K562 (cell line): ENCODE measurements at regions not wholly inside any gene's neighbourhood (a gene's known extent, or its start where the extent isn't known, plus 50 kb on each side); places are given as distances from the start of the nearest gene placed in this dataset.

Source experiments
- CGGBP1 ChIP-seq: fragments of 250-450 bp; sonication (Bioruptor Pico); IDR thresholded peaks from 2 replicates; pipeline ENCODE4 v1.9.0; 2021; ENCODE audit warnings: mild to moderate bottlenecking
- CREB1 ChIP-seq, 2 experiments: sonication (generic) in 1 of 2; formaldehyde crosslinking in 1 of 2; IDR thresholded peaks; 2 replicates each; pipeline versions ENCODE4 v1.6.1 to v1.8.0; 2012 to 2022; ENCODE audit warnings: inconsistent platforms in 1 of 2, mild to moderate bottlenecking in 1 of 2, missing genetic modification reagents in 1 of 2, moderate library complexity in 1 of 2
- ETV5 ChIP-seq: sonication (generic); formaldehyde crosslinking; IDR thresholded peaks from 2 replicates; pipeline ENCODE4 v1.4.0; 2020; ENCODE audit warnings: low read depth, mild to moderate bottlenecking, missing genetic modification reagents
- HMBOX1 ChIP-seq: sonication (generic); IDR thresholded peaks from 2 replicates; pipeline ENCODE4 v1.6.1; 2016
- JUN ChIP-seq, 2 experiments: sonication (generic) in 1 of 2; formaldehyde crosslinking in 1 of 2; IDR thresholded peaks; 2 replicates each; pipeline versions ENCODE4 v1.6.1 to v1.8.0; 2012 to 2022; ENCODE audit warnings: borderline replicate concordance in 2 of 2, mild to moderate bottlenecking in 2 of 2, improper control_type of control experiment in 1 of 2, low read depth in 1 of 2, low read length in 1 of 2, missing genetic modification reagents in 1 of 2
- RB1 ChIP-seq: fragments of 450-650 bp; IDR thresholded peaks from 2 replicates; pipeline ENCODE4 v1.6.1; 2017; ENCODE audit warnings: low read depth, mild to moderate bottlenecking
- ZNF696 ChIP-seq: fragments of 250-450 bp; sonication (Bioruptor Pico); conservative IDR thresholded peaks from 2 replicates; pipeline ENCODE4 v1.4.0; 2020; ENCODE audit warnings: mild to moderate bottlenecking, moderate library complexity
- TF ChIP-seq, protein P1 (sequence below), 2 experiments: fragments of 450-650 bp in 1 of 2; sonication (generic) in 1 of 2; formaldehyde crosslinking in 1 of 2; IDR thresholded peaks; 2 replicates each; pipeline versions ENCODE4 v1.7.1 to v1.9.0; 2016 to 2022; ENCODE audit warnings: inconsistent platforms in 1 of 2, mild to moderate bottlenecking in 1 of 2, missing genetic modification reagents in 1 of 2
- TF ChIP-seq, protein P2 (sequence below): fragments of 250-450 bp; sonication (Bioruptor Pico); IDR thresholded peaks from 2 replicates; pipeline ENCODE4 v1.8.0; 2022; ENCODE audit warnings: inconsistent platforms, mild to moderate bottlenecking, moderate library complexity, borderline replicate concordance
- TF ChIP-seq, protein P3 (sequence below): fragments of 450-650 bp; IDR thresholded peaks from 2 replicates; pipeline ENCODE4 v1.6.1; 2017; ENCODE audit warnings: mild to moderate bottlenecking, moderate library complexity
- TF ChIP-seq, protein P4 (sequence below): sonication (generic); formaldehyde crosslinking; IDR thresholded peaks from 2 replicates; pipeline ENCODE4 v1.8.0; 2022; ENCODE audit warnings: mild to moderate bottlenecking, missing genetic modification reagents

DNA sequence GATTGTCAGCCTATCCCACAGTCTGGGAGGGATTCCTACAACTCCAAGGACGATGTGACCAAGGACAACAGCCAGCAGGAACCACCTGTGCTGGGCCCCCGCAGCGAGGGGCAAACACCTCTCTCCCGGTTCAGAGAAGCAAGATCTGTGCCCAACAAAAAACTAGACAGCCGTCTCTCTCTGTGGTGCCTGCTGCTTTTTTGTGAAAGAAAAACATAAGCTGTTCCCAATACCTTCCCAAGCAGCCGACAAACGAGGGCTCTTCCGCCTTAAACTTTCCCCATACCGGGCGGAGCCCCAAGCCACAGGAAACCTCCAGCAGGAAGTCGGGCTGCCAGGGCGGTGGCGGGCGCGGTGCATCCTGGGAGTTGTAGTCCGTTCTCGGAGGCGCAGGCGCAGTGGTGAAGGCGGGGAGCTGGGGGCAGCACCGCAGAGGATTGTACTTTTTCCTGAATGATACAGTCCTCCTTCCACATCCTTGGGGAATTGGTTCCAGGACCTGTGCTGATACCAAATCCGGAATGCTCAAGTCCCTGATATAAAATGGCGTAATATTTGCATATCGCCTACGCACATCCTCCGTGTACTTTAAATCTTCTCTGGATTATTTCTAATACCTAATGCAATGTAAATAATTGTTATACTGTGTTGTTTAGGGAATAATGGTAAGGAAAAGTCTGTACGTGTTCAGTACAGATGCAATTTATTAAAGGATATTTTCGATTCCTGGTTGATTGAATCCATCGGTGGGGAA, 63.1 kb upstream of the IRF2 start (continued):
- TF ChIP-seq, protein P1, sequence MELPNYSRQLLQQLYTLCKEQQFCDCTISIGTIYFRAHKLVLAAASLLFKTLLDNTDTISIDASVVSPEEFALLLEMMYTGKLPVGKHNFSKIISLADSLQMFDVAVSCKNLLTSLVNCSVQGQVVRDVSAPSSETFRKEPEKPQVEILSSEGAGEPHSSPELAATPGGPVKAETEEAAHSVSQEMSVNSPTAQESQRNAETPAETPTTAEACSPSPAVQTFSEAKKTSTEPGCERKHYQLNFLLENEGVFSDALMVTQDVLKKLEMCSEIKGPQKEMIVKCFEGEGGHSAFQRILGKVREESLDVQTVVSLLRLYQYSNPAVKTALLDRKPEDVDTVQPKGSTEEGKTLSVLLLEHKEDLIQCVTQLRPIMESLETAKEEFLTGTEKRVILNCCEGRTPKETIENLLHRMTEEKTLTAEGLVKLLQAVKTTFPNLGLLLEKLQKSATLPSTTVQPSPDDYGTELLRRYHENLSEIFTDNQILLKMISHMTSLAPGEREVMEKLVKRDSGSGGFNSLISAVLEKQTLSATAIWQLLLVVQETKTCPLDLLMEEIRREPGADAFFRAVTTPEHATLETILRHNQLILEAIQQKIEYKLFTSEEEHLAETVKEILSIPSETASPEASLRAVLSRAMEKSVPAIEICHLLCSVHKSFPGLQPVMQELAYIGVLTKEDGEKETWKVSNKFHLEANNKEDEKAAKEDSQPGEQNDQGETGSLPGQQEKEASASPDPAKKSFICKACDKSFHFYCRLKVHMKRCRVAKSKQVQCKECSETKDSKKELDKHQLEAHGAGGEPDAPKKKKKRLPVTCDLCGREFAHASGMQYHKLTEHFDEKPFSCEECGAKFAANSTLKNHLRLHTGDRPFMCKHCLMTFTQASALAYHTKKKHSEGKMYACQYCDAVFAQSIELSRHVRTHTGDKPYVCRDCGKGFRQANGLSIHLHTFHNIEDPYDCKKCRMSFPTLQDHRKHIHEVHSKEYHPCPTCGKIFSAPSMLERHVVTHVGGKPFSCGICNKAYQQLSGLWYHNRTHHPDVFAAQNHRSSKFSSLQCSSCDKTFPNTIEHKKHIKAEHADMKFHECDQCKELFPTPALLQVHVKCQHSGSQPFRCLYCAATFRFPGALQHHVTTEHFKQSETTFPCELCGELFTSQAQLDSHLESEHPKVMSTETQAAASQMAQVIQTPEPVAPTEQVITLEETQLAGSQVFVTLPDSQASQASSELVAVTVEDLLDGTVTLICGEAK (IDR thresholded peaks at IDR 0.05), result peak; percentile 95
- TF ChIP-seq, protein P1 (CRISPR knock-in tag; IDR thresholded peaks at IDR 0.05), result no peak
- TF ChIP-seq, protein P2, sequence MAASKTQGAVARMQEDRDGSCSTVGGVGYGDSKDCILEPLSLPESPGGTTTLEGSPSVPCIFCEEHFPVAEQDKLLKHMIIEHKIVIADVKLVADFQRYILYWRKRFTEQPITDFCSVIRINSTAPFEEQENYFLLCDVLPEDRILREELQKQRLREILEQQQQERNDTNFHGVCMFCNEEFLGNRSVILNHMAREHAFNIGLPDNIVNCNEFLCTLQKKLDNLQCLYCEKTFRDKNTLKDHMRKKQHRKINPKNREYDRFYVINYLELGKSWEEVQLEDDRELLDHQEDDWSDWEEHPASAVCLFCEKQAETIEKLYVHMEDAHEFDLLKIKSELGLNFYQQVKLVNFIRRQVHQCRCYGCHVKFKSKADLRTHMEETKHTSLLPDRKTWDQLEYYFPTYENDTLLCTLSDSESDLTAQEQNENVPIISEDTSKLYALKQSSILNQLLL (CRISPR knock-in tag), result no peak
- TF ChIP-seq CREB1 (IDR thresholded peaks at IDR 0.05), result peak; percentile 2; the same call in 1 of the 2 replicates
- TF ChIP-seq CREB1 (CRISPR knock-in tag; IDR thresholded peaks at IDR 0.05), result no peak
- TF ChIP-seq ETV5 (CRISPR knock-in tag), result no peak
- TF ChIP-seq RB1, result no peak; the same call in 1 of the 2 replicates
- no peak for TF ChIP-seq JUN (IDR thresholded peaks at IDR 0.05; ENCODE audit: borderline replicate concordance, low read depth, low read length)
- TF ChIP-seq JUN (CRISPR knock-in tag; IDR thresholded peaks at IDR 0.05; ENCODE audit: borderline replicate concordance), result peak; percentile 51; the same call in 1 of the 2 replicates
- TF ChIP-seq, protein P3, sequence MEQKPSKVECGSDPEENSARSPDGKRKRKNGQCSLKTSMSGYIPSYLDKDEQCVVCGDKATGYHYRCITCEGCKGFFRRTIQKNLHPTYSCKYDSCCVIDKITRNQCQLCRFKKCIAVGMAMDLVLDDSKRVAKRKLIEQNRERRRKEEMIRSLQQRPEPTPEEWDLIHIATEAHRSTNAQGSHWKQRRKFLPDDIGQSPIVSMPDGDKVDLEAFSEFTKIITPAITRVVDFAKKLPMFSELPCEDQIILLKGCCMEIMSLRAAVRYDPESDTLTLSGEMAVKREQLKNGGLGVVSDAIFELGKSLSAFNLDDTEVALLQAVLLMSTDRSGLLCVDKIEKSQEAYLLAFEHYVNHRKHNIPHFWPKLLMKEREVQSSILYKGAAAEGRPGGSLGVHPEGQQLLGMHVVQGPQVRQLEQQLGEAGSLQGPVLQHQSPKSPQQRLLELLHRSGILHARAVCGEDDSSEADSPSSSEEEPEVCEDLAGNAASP, result no peak
- TF ChIP-seq CGGBP1 (CRISPR knock-in tag), result 0 out of 2 replicates have a peak, but pooled peaks have one; percentile 15
- no peak for TF ChIP-seq ZNF696
- TF ChIP-seq, protein P4, sequence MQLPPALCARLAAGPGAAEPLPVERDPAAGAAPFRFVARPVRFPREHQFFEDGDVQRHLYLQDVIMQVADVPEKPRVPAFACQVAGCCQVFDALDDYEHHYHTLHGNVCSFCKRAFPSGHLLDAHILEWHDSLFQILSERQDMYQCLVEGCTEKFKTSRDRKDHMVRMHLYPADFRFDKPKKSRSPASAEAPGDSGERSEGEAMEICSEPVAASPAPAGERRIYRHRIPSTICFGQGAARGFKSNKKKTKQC (CRISPR knock-in tag), result no peak
- TF ChIP-seq HMBOX1, result no peak
